ENCODE measurements at regions not wholly inside any gene's neighbourhood (a gene's known extent, or its start where the extent isn't known, plus 50 kb on each side); places are given as distances from the start of the nearest gene placed in this dataset.
"Not testable (repeated sequence)": the region's sequence is repeated elsewhere in the genome, so short reads cannot be mapped to it uniquely, and the experiment has no call there.

DNA sequence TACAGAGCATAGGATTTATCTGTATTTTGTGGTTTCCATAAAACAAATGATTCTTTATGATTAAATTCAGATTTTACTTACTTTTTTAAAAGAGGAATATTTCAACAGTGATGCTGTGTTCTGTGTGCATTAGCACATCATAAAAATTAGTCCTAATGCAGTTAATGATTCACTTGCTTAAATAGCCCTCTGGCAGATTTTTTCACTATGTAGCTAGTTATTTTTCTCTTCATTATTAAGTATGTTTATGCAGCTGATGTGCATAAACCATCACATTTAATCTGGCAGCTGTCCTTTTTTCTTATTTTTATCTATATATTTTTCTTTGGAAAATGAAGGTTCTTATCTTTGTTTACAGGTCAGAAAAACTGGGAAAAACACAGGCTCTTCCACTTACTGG, 127.2 kb downstream of the ZNF486 start:
- H3K9ac ChIP-seq (ENCODE audit: low read depth, low read length), result no peak overlapping the region
- no peaks in the 10 kb centered on the region for H3K27me3 ChIP-seq (ENCODE audit: insufficient read depth, low read length, poor library complexity)
- DNase-seq, result no peak
- H3K36me3 ChIP-seq (ENCODE audit: insufficient read depth, low read length), result no peaks in the 10 kb centered on the region
- no peaks in the 10 kb centered on the region for H3K79me2 ChIP-seq (ENCODE audit: insufficient read depth, low read length)
- H3K4me3 ChIP-seq (ENCODE audit: low read depth in 1 of 2, low read length in 2 of 2), result no peak overlapping the region
- H4K20me1 ChIP-seq (ENCODE audit: insufficient read depth, low read length), result no peaks in the 10 kb centered on the region
- H3K4me1 ChIP-seq (ENCODE audit: insufficient read depth, low read length), result no peaks in the 10 kb centered on the region
- H3K27ac ChIP-seq (ENCODE audit: low read length), result no peak overlapping the region
- no peak for ATAC-seq (ENCODE audit: insufficient read depth, low read depth)
- no peak for TF ChIP-seq CTCF (IDR thresholded peaks at IDR 0.05; ENCODE audit: borderline replicate concordance, extremely low read depth, low read length, poor library complexity, severe bottlenecking)
- TF ChIP-seq EZH2 (IDR thresholded peaks at IDR 0.05; ENCODE audit: borderline replicate concordance, low read depth, low read length, severe bottlenecking), result no peak
- peaks cover 2% of the 10 kb centered on the region for H3K9me3 ChIP-seq (ENCODE audit: insufficient read depth, low read length, severe bottlenecking)
- H3K4me2 ChIP-seq (ENCODE audit: insufficient read depth, low read length), result no peak overlapping the region
- no peak overlapping the region for H2AFZ ChIP-seq (ENCODE audit: low read depth, low read length)

DNA sequence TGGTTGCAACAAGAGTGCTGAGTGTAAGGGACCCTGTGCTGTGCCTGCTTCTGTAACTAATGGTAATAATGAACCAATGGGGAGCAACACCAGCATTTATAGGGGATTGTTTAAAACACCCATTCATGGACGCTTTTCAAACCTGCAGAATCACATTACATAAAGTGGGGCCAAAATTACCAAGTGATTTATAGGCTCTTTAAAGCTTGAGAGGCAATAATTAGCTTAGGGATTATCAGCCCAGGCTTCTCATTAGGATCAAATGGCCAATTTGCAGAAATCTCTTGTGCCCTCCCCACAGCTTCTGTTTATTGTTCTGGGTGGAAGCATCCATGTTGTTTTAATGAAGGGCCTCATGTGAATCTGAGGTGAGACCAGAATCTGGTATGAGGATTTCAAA, 125.5 kb downstream of the ZNF486 start:
- H3K4me2 ChIP-seq (ENCODE audit: insufficient read depth, low read length); H2AFZ ChIP-seq (ENCODE audit: low read depth, low read length); ATAC-seq (ENCODE audit: insufficient read depth, low read depth); H3K9me3 ChIP-seq (ENCODE audit: insufficient read depth, low read length, severe bottlenecking); H3K4me3 ChIP-seq (ENCODE audit: low read depth in 1 of 2, low read length in 2 of 2); H4K20me1 ChIP-seq (ENCODE audit: insufficient read depth, low read length); H3K27ac ChIP-seq (ENCODE audit: low read length); H3K79me2 ChIP-seq (ENCODE audit: insufficient read depth, low read length); H3K9ac ChIP-seq (ENCODE audit: low read depth, low read length); DNase-seq; H3K36me3 ChIP-seq (ENCODE audit: insufficient read depth, low read length); H3K4me1 ChIP-seq (ENCODE audit: insufficient read depth, low read length); H3K27me3 ChIP-seq (ENCODE audit: insufficient read depth, low read length, poor library complexity): not testable (repeated sequence)

DNA sequence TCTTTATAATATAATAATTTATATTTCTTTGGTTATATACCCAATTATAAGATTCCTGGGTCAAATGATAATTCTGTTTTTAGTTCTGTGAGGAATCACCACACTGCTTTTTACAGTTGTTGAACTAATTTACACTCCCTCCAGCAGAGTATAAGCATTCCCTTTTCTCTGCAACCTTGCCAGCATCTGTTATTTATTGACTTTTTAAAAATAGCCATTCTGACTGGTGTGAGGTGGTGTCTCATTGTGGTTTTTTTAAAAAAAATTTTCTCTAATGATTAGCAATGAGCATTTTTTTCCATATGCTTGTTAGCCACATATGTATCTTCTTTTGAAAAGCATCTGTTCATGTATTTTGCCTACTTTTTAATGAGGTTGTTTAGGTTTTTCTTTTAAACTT, 122.2 kb downstream of the ZNF486 start:
- H3K79me2 ChIP-seq (ENCODE audit: insufficient read depth, low read length), result no peaks in the 10 kb centered on the region
- no peaks in the 10 kb centered on the region for H3K4me1 ChIP-seq (ENCODE audit: insufficient read depth, low read length)
- H3K9ac ChIP-seq (ENCODE audit: low read depth, low read length), result no peak overlapping the region
- TF ChIP-seq EZH2 (IDR thresholded peaks at IDR 0.05; ENCODE audit: borderline replicate concordance, low read depth, low read length, severe bottlenecking), result no peak
- TF ChIP-seq CTCF (IDR thresholded peaks at IDR 0.05; ENCODE audit: borderline replicate concordance, extremely low read depth, low read length, poor library complexity, severe bottlenecking), result no peak
- ATAC-seq (ENCODE audit: insufficient read depth, low read depth), result no peak
- no peak overlapping the region for H3K4me2 ChIP-seq (ENCODE audit: insufficient read depth, low read length)
- H3K4me3 ChIP-seq (ENCODE audit: low read depth in 1 of 2, low read length in 2 of 2), result no peak overlapping the region
- no peak for DNase-seq
- H3K27ac ChIP-seq (ENCODE audit: low read length), result no peak overlapping the region
- no peaks in the 10 kb centered on the region for H3K36me3 ChIP-seq (ENCODE audit: insufficient read depth, low read length)
- no peaks in the 10 kb centered on the region for H4K20me1 ChIP-seq (ENCODE audit: insufficient read depth, low read length)
- no peaks in the 10 kb centered on the region for H3K27me3 ChIP-seq (ENCODE audit: insufficient read depth, low read length, poor library complexity)
- H2AFZ ChIP-seq (ENCODE audit: low read depth, low read length), result no peak overlapping the region
- no peaks in the 10 kb centered on the region for H3K9me3 ChIP-seq (ENCODE audit: insufficient read depth, low read length, severe bottlenecking)

GRCh38 chr19:20287070-20287469, 120.1 kb downstream of the ZNF486 start:
- Histone ChIP-seq H3K27me3 (ENCODE audit: insufficient read depth, low read length, poor library complexity) (no peaks in the 10 kb centered on the region), H3K36me3 (ENCODE audit: insufficient read depth, low read length) (no peaks in the 10 kb centered on the region), H3K4me2 (ENCODE audit: insufficient read depth, low read length) (no peak overlapping the region), H3K4me1 (ENCODE audit: insufficient read depth, low read length) (no peaks in the 10 kb centered on the region), H2AFZ (ENCODE audit: low read depth, low read length) (no peak overlapping the region), H3K9me3 (ENCODE audit: insufficient read depth, low read length, severe bottlenecking) (no peaks in the 10 kb centered on the region), H3K79me2 (ENCODE audit: insufficient read depth, low read length) (no peaks in the 10 kb centered on the region), H3K4me3 (ENCODE audit: low read depth in 1 of 2, low read length in 2 of 2) (no peak overlapping the region), H3K27ac (ENCODE audit: low read length) (no peak overlapping the region), H3K9ac (ENCODE audit: low read depth, low read length) (no peak overlapping the region), H4K20me1 (ENCODE audit: insufficient read depth, low read length) (no peaks in the 10 kb centered on the region)
- TF ChIP-seq CTCF (IDR thresholded peaks at IDR 0.05; ENCODE audit: borderline replicate concordance, extremely low read depth, low read length, poor library complexity, severe bottlenecking), result no peak
- TF ChIP-seq EZH2 (IDR thresholded peaks at IDR 0.05; ENCODE audit: borderline replicate concordance, low read depth, low read length, severe bottlenecking), result no peak
- no peak for ATAC-seq (ENCODE audit: insufficient read depth, low read depth)
- DNase-seq, result no peak

DNA sequence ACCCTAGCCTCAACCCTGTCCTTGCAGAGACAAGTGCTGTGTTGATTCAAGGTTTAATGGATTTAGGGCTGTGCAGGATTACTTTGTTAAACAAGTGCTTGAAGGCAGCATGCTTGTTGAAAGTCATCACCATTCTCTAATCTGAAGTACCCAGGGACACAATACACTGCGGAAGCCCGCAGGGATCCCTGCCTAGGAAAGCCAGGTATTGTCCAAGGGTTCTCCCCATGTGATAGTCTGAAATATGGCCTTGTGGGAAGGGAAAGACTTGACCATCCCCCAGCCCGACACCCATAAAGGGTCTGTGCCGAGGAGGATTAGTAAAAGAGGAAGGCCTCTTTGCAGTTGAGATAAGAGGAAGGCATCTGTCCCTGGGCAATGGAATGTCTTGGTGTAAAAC, 118.9 kb downstream of the ZNF486 start:
- H3K79me2 ChIP-seq (ENCODE audit: insufficient read depth, low read length); ATAC-seq (ENCODE audit: insufficient read depth, low read depth); H3K27me3 ChIP-seq (ENCODE audit: insufficient read depth, low read length, poor library complexity); H3K27ac ChIP-seq (ENCODE audit: low read length); H3K9ac ChIP-seq (ENCODE audit: low read depth, low read length); H3K4me3 ChIP-seq (ENCODE audit: low read depth in 1 of 2, low read length in 2 of 2); H2AFZ ChIP-seq (ENCODE audit: low read depth, low read length); H3K36me3 ChIP-seq (ENCODE audit: insufficient read depth, low read length); DNase-seq; H3K4me1 ChIP-seq (ENCODE audit: insufficient read depth, low read length); H3K9me3 ChIP-seq (ENCODE audit: insufficient read depth, low read length, severe bottlenecking); H4K20me1 ChIP-seq (ENCODE audit: insufficient read depth, low read length); H3K4me2 ChIP-seq (ENCODE audit: insufficient read depth, low read length): not testable (repeated sequence)

Measured in DND-41 (cell line).